ENCODE measurements at regions not wholly inside any gene's neighbourhood (a gene's known extent, or its start where the extent isn't known, plus 50 kb on each side); places are given as distances from the start of the nearest gene placed in this dataset.
A peak's percentile ranks its signal among the peaks of the same experiment; 100 is the strongest.

DNA sequence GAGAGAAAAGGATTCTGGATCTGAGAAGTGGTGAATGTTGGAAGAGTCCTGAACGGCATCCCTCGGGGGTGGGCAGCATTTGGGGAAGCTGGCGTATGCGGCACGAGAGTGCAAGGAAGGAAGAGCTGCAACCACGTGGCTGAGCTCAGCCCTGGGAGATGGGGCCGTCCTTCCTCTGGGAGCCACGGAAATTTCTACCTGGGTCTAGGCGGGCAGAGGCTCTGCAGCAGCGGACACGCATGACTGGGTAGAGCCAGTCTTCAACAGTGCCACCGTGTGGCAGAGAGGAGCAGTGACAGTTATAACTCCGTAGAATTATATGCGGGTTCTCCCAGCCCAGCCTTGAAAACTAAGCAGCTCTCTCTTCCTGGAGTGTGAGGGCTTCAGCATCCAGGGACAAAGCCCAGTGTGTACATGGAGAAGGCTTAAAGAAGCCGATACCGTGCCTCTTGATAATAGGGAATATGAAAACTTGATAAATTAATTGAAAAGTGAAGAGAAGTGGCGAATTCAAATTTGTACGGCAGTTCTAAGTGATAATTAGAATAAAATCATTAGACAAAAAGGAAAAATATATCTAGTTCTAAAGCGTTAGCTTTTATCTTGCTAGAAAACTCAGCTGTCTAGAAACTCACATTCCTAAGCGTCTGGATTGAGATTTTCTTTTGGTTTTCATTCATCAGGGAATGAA, 82.9 kb upstream of the STXBP6 start:
- peak; percentile 5 for DNase-seq

DNA sequence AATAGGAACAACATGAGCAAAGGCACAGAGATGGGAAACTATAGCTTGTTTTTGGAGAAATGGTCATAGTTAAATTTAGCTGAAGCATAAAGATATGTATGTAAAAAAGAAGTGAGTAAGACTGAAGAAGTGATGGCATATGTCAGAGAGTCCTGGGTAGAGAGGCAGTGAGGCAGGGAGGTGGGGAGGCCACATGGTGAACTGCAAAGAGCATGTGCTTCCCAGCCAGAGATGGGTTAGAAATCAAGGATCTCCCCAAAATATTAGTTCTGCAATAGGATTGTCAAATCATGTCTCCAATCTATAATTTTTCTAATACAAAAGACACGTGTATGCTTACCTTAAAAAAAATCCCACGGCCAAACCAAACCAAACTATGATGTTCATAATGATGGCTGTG, 82.1 kb upstream of the STXBP6 start:
- DNase-seq: no peak

DNA sequence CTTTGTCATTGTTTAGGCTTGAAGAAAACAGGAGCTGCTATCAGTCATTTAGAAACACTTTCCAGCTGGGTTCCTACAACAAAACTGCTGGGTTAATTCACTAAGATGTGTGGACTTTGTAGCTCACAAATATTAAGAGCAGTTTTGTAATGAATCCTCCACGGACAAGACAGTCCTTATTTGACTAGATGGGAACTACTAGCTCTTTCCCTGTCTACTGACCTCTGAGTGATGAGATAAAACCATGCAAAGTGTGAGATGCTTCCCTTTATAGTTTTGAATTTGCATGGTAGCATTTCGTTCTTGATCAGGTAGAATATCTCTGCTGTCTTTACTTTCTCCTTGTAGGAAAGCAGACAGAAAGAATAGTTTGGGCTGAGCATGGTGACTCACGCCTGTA, 72.9 kb upstream of the STXBP6 start:
- no peak for DNase-seq

DNA sequence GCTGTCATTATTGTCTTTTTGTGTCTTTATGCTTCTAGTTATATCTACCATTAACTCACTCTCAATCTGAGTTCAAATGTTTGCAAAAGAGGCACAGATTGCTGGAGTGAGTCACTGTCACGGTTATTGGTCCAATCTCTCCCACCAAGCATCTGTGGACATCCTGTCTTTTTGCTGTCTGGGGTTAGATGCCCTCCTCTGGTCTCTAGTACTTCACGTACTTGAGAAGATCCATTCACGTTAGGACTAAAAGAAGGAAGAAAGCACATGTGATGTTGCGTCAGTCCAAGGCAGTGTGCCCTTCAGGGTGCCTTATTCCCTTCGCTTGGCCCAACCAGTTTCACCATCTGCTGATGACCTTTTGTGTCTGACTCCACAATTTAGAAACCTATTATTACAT, 72.3 kb upstream of the STXBP6 start:
- DNase-seq: no peak

DNA sequence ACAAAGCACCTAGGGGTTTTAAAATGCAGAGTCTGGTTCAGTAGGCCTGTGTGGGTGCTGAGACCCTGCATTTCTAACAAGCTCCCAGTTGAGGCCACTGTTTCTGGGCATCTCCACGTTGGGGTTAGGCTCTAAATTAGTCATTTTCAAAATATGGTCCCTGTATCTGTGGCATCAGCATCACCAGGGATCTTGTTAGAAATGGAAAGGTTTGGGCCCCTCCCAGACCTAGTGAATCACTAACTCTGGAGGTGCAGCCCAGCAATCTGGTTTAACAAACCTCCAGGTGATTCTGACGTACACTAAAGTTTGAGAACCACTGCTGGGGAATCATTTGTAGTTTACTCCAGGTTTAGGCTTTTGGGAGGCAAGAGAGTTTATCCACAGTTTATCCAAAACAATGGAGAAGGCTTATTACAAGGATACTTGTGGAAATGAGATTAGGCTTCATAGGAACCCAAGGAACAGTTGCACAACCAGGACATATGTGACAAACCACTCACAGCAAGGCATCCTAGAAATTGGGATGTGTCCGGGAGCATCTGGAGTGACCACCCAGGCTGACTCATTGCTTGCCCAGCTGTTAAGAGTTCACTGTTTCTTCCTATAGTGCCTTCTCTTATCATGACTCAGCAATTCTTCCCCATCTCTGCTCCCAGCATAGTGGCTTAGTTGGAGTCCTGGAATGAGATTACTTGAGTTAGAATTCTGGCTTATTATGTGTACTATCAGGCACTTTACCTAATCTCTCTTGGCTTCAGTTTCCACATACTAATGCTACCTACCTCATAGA, 71.6 kb upstream of the STXBP6 start:
- no peak for DNase-seq

DNA sequence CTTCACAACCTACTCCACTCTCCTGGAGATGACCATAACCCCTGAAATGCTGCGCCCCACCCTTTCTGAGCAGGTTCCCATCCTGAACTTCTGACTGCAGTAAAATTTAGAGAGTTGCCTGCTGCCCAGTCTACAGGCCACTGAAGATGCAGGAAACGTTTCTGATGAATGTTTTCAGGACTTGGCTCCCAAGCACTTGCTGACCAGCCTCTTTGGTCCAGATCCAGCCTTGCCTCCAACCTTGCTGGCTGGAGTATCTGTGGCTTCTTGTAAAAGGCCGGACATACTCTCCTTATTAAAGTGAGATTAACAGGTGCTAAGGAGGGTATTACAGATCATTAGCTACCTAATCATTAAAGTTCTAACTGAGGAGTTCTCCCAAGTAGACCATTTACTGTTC, 70.3 kb upstream of the STXBP6 start:
- no peak for DNase-seq

DNA sequence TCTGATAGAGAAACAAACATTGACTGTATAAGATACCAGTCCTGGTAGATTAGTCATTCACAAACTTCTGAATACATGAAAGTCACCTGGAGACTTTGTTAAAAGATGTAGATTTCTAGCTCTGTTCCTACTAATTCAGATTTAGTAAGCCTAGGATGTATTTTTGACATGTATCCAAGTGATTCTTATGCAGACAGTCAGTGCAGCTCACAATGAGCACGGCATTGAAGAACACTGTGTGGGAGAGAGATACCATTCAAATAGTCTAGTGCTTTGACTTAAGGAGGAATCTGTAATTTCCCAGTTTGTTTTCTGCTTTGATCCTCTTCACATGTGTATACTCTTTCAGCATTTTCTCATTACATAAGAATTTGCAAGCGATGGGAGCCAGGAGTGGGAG, 68.7 kb upstream of the STXBP6 start:
- no peak for DNase-seq

DNA sequence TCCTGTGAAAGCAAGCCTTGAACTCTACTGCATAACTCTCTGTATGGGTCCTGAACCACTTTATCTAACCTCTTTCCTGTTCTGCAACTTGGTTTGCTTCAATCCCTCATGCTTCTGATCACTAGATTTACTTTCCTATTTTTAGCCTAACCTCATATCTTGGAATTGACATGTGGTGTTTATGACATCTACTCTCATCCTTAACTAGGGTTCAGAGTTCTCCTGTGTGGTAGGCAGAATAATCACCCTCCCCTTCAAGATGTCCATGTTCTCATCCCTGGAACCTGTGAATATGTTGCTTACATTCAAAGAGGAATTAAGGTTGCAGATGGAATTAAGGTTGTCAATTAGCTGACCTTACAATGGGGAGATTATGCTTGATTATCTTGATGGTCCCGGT, 67.4 kb upstream of the STXBP6 start:
- DNase-seq: no peak

DNA sequence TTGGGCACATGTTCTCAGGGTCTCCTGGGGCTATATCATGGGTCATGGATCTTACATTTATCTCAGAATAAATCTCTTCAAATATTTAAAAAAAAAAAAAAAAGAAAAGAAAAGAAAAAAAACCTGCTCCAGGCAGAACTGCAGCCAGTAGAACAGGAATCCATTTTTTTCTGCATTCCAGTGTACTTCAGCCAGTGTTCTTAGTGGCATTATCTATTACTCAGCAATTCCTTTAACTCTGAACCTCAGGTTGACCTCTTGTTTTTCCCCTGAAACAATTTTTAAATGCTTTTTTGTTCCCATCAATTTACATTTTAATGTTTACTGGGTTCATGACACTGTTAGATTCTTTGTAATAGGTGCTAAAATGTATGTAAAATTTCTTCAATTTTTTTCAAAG, 66.7 kb upstream of the STXBP6 start:
- no peak for DNase-seq

DNA sequence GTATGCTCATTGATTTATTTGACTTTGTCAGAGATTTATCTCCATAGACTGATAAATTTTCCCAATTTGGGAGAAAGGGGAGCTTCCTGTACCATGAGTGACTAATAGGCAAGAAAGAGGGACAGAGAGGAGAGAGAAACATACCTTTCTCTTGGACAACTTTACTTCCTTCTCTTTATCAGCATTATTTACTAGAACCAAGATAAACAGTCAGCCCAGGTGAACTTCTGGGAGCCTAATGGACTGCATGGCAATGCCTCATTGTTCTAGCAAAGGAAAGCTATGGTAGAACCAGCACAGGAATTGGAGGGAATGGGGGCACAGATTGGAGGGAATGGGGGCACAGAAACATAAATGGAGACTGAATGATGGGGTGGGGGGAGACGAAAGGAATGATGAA, 63.4 kb upstream of the STXBP6 start:
- DNase-seq: no peak

DNA sequence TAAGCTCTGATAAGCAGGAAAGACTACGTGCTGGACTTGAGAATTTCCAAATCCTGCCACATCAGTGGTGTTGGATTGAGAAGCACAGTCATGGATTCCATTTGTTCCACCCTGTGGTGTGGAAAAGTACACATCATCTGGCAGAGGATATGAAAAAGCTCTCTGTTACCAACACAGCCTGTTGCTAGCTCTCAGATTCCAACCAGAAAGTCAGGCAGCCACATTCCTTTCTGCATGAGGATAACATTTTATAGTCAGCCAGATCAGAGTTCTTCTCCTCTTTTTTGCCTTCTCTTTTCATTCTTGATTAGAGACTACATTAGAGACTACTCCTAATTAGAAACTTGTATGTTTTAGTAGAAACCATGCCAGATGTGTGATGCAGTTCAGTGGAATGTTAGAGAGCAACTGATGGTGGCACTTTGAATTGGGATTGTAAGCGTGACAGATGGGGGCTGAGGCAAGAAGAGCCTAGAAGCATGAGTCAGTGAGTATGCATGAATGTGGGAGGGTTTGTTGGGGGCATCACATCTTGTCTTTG, 61.2 kb upstream of the STXBP6 start:
- DNase-seq: no peak

DNA sequence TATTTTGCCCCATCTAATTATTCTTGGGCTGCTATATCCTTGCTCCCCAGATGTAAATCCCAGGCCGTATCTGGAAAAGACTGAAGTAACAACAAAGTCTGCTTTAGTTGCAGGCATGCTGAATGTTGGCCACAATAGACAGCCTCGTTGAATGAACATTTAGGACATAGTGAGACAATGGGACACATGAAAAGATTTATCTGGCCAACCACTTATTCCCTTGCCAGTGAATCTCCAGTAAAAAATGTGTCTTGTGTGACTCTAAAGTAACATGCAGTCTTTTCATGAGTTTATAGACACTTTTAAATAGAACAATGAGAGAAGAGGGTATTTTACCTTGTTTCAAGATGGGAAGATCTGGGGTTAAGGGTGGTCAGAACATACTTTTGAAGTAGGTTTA, 60.2 kb upstream of the STXBP6 start:
- no peak for DNase-seq

DNA sequence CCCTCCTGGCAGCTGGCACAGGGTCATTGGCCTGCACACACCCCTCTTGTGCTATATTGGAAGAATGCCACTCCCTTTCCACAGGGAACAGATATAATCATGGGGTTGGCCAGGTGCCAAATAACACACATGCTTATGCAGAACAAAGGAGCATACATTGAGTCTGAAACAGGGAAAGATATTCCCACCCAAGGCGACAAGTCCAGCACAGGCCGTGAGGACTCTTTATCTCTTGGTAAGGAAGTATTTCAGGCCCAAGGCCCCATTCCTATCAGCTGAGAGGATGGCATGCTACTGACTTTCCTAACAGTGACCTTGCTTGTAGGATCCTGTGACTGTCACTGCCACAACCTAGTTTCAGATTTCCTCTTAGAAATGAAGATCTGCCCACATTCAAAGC, 59.0 kb upstream of the STXBP6 start:
- DNase-seq: no peak

DNA sequence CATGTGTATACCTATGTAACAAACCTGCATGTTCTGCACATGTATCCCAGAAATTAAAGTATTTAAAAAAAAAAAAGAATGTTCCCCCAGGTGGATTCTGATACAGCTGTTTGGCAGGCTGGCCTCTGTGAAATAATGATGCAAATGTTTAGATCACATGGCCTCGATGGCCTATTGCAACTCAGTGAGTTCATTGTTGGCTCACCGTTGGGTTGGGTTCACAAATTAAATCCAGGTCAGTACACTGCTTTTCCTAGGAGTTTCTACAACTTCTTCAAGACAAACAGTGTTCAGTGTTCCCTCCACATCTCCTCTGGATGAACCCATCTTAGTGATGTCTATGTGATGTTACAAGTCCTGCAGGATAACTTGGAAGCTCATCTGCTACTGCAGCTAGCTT, 58.3 kb upstream of the STXBP6 start:
- no peak for DNase-seq

DNA sequence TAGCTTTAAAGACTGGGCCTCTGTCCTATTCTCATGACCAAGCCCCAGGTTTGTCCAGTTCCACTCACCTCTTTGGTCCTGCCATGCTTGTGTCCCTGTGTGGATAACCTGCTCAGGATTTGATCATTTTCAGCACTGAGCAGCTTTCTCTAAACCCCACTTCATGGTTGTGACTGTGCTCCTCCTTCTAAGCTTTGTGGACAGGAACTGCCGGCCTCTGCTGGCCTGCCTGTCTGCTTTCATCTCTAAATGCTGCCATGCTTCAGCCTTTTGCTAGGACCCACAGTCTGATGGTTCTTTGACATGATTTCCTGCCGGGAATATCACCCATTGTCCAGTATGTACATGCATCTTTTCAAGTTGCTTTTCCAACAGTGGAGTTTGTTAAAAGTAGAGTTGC, 53.9 kb upstream of the STXBP6 start:
- no peak for DNase-seq

DNA sequence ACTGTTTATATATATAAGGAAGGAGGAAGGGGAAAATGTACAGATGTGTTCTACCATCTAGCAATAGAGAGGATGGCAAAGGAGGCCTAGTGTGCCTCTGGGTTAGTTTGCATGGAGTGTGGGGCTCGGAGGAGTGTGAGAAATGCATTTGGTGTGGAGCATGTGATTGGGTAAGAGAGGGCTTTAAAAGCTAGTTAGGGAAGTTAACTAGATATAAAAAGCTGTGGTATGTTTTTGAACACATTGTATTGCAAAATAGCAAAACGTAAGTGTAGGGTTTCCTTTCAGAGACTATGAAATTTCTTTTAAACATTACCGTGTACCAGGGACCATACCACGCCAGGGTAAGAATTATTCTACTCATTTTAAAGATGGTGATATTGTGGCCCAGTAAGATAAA, 53.3 kb upstream of the STXBP6 start:
- no peak for DNase-seq

DNA sequence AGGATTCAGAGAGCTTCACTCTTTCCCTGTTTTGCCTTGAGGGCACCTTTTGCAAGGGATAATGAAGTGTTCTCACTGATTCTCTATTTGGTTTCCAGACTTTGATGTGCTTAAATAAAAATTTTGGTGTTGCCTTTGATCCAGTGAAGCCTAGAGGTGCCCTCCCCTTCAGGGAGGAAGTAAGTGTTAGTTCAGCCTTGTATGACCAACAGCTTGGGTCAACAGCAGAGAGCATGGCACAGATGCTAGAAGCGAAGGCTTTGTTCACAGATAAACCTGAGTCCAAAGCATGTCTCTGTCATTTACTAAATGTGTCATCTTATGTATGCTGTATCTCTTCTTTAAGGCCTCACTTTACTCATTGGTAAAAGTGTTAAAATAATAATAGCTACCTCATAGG, 52.8 kb upstream of the STXBP6 start:
- no peak for DNase-seq

DNA sequence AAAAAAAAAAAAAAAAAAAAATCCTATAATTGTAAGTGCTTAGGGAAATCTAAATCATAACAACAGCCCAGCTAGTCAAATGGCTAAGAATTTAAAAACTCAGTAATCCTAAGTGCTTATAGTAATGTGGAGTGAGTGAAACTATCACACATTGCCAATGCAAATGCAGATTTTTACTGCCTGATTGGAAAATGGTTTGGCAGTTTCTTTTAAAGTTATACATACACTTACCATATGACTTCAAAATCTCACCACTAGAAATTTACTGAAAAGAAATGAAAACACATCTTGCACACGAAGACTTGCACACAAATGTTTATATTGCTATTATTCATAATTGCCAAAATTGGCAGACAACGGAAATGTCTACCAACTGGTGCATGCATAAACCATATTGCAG, 51.3 kb upstream of the STXBP6 start:
- no peak for DNase-seq
